ENCODE measurements at regions not wholly inside any gene's neighbourhood (a gene's known extent, or its start where the extent isn't known, plus 50 kb on each side); places are given as distances from the start of the nearest gene placed in this dataset.
"Not testable (repeated sequence)": the region's sequence is repeated elsewhere in the genome, so short reads cannot be mapped to it uniquely, and the experiment has no call there.

- DNase-seq = no peak
These were observed 2118.8 kb upstream of the WWC1 start for GRCh38 chr5:166172597-166172996.

GRCh38 chr5:166178411-166179080 is 2112.9 kb upstream of the WWC1 start:
- DNase-seq = no peak

- DNase-seq = no peak
These were observed 2106.3 kb upstream of the WWC1 start for GRCh38 chr5:166185185-166185584.

GRCh38 chr5:166188501-166189325 is 2102.7 kb upstream of the WWC1 start:
- no peak for DNase-seq

- DNase-seq = no peak
These were observed 2098.7 kb upstream of the WWC1 start for GRCh38 chr5:166192696-166193095.

GRCh38 chr5:166195981-166196380 is 2095.5 kb upstream of the WWC1 start:
- DNase-seq = no peak

- DNase-seq = no peak
These were observed 2090.9 kb upstream of the WWC1 start for GRCh38 chr5:166200532-166200931.

- DNase-seq = no peak
These were observed 2079.8 kb upstream of the WWC1 start for GRCh38 chr5:166211640-166212039.

GRCh38 chr5:166236327-166236726 is 2055.1 kb upstream of the WWC1 start:
- no peak for DNase-seq

- DNase-seq = no peak
These were observed 2050.7 kb upstream of the WWC1 start for GRCh38 chr5:166240705-166241104.

- no peak for DNase-seq
These were observed 2045.9 kb upstream of the WWC1 start for GRCh38 chr5:166245556-166245955.

- DNase-seq = no peak
These were observed 2039.7 kb upstream of the WWC1 start for GRCh38 chr5:166251786-166252185.

- DNase-seq = no peak
These were observed 2033.8 kb upstream of the WWC1 start for GRCh38 chr5:166257661-166258060.

- no peak for DNase-seq
These were observed 2029.0 kb upstream of the WWC1 start for GRCh38 chr5:166262395-166262794.

- DNase-seq = no peak
These were observed 2023.5 kb upstream of the WWC1 start for GRCh38 chr5:166267907-166268306.

- DNase-seq = no peak
These were observed 2020.7 kb upstream of the WWC1 start for GRCh38 chr5:166270712-166271111.

- no peak for DNase-seq
These were observed 2015.4 kb upstream of the WWC1 start for GRCh38 chr5:166276006-166276405.

- DNase-seq = no peak
These were observed 2011.6 kb upstream of the WWC1 start for GRCh38 chr5:166279828-166280227.

- no peak for DNase-seq
These were observed 2010.0 kb upstream of the WWC1 start for GRCh38 chr5:166281433-166281832.

- no peak for DNase-seq
These were observed 2008.5 kb upstream of the WWC1 start for GRCh38 chr5:166282939-166283338.

- no peak for DNase-seq
These were observed 2006.1 kb upstream of the WWC1 start for GRCh38 chr5:166285361-166285760.

GRCh38 chr5:166286832-166287231 is 2004.6 kb upstream of the WWC1 start:
- no peak for DNase-seq

- no peak for DNase-seq
These were observed 2003.6 kb upstream of the WWC1 start for GRCh38 chr5:166287866-166288265.

- not testable (repeated sequence) for DNase-seq
These were observed 1999.6 kb upstream of the WWC1 start for GRCh38 chr5:166291800-166292199.

GRCh38 chr5:166293892-166294291 is 1997.6 kb upstream of the WWC1 start:
- no peak for DNase-seq
